ENCODE measurements at regions not wholly inside any gene's neighbourhood (a gene's known extent, or its start where the extent isn't known, plus 50 kb on each side); places are given as distances from the start of the nearest gene placed in this dataset.

DNA sequence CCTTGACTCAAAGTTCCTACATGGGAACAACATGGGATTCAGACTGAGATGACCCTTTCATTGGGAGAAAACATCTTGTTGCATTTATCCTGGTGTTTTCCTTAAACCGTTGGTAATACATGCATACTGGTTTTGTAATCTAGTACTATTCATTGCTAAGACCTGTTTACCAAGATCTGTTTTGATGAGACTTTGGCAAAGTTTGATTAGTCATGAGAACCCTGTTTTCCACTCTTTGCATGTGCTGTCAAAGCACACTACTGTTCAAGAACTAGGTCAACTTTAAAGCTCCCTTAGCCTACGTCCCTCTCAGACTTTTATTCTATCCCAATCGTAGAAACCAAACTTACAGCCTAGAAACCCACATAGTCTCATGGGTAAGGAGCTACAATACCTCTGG is 650.9 kb downstream of the GATA3 start:
- H3K4me3 ChIP-seq (ENCODE audit: low read depth, low read length) = no peak overlapping the region
- H3K27ac ChIP-seq (ENCODE audit: low read depth, low read length) = no peak overlapping the region
- no peaks in the 10 kb centered on the region for H3K27me3 ChIP-seq (ENCODE audit: insufficient read depth, low read length)
- H3K4me1 ChIP-seq (ENCODE audit: control insufficient read depth, insufficient read depth, low read length, unreplicated experiment) = no peaks in the 10 kb centered on the region
- H3K36me3 ChIP-seq (ENCODE audit: insufficient read depth, low read length) = no peaks in the 10 kb centered on the region
- H2AFZ ChIP-seq (ENCODE audit: low read length, unreplicated experiment) = no peak overlapping the region
- no peaks in the 10 kb centered on the region for H3K79me2 ChIP-seq (ENCODE audit: control insufficient read depth, insufficient read depth, low read length, unreplicated experiment)

DNA sequence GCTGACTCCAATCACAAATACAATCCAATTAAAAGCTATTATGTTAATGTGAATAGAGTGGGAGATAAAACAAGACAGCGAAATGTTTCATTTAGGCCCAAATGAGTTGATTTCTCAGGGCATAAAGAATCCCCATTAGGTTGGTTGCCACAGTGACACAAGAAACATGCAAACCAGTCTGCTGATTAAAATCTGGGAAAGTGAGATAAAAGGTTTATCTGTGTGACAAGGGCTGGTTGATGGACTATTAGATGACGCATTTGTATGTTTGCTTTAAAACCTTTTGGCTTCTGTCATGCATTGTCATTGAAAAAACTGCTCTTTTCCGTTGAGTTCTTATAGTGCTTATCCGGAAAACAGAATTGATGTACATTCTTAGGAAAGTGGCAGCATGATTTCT is 658.2 kb downstream of the GATA3 start:
- Histone ChIP-seq H3K4me1 (ENCODE audit: control insufficient read depth, insufficient read depth, low read length, unreplicated experiment) (no peaks in the 10 kb centered on the region), H3K36me3 (ENCODE audit: insufficient read depth, low read length) (no peaks in the 10 kb centered on the region), H3K79me2 (ENCODE audit: control insufficient read depth, insufficient read depth, low read length, unreplicated experiment) (no peaks in the 10 kb centered on the region), H3K27ac (ENCODE audit: low read depth, low read length) (no peak overlapping the region), H3K4me3 (ENCODE audit: low read depth, low read length) (no peak overlapping the region), H3K27me3 (ENCODE audit: insufficient read depth, low read length) (no peaks in the 10 kb centered on the region), H2AFZ (ENCODE audit: low read length, unreplicated experiment) (no peak overlapping the region)

DNA sequence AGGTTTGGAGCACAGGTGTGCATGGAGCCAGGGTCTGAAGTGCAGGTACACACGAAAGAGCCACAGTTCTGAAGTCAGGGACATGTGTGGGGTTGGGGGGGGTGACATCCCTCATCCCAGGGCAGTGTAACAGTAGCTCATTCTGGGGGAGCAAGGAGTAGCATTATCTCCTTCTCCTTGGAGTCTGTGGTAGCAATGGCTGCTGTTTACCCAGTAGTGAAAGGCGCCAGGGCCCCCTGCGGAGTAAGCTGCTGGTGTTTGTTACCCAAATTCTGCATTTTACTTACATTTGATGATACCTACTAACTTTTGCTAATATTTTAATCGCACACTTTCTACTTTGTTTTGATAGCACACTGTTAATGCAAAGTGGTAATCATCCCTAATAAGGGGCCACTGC is 665.5 kb downstream of the GATA3 start:
- H3K27me3 ChIP-seq (ENCODE audit: insufficient read depth, low read length) = no peaks in the 10 kb centered on the region
- no peaks in the 10 kb centered on the region for H3K79me2 ChIP-seq (ENCODE audit: control insufficient read depth, insufficient read depth, low read length, unreplicated experiment)
- H2AFZ ChIP-seq (ENCODE audit: low read length, unreplicated experiment) = no peak overlapping the region
- no peak overlapping the region for H3K4me3 ChIP-seq (ENCODE audit: low read depth, low read length)
- no peak overlapping the region for H3K27ac ChIP-seq (ENCODE audit: low read depth, low read length)
- no peaks in the 10 kb centered on the region for H3K4me1 ChIP-seq (ENCODE audit: control insufficient read depth, insufficient read depth, low read length, unreplicated experiment)
- H3K36me3 ChIP-seq (ENCODE audit: insufficient read depth, low read length) = no peaks in the 10 kb centered on the region

DNA sequence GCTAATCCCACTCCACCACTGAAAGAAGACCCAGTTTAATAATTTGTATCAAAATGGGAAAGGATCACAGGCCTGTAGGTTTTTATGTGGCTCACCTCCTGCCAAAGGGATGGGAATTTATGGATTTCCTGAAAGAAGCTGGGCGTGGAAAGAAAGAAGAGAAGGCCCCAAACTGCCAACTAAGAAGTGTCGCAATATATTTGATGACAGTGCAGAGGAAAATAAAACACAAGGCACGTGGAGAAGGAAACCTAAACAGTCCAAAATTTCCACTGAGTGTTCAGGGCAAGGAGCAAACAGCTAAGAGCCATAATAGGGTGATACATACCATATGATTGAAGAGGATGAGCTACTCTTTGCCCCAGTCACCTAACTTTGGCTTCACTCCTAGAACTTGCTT is 667.2 kb downstream of the GATA3 start:
- Histone ChIP-seq H3K79me2 (ENCODE audit: control insufficient read depth, insufficient read depth, low read length, unreplicated experiment) (no peaks in the 10 kb centered on the region), H3K36me3 (ENCODE audit: insufficient read depth, low read length) (no peaks in the 10 kb centered on the region), H3K4me3 (ENCODE audit: low read depth, low read length) (no peak overlapping the region), H2AFZ (ENCODE audit: low read length, unreplicated experiment) (no peak overlapping the region), H3K4me1 (ENCODE audit: control insufficient read depth, insufficient read depth, low read length, unreplicated experiment) (no peaks in the 10 kb centered on the region), H3K27me3 (ENCODE audit: insufficient read depth, low read length) (no peaks in the 10 kb centered on the region), H3K27ac (ENCODE audit: low read depth, low read length) (no peak overlapping the region)

DNA sequence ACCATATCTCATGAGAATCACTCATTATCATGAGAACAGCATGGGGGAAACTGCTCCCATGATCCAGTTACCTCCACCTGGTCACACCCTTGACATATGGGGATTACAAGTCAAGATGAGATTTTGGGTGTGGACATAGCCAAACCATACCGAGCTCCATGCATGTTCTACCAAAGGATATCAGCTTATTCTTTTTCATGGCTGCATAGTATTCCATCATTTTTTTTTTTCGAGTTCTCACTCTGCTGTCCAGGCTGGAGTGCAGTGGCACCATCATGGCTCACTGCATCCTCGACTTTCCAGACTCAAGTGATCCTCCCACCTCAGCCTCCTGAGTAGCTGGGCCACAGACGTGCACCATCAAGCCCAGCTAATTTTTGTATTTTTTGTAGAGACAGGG is 668.3 kb downstream of the GATA3 start:
- H3K4me1 ChIP-seq (ENCODE audit: control insufficient read depth, insufficient read depth, low read length, unreplicated experiment) = no peaks in the 10 kb centered on the region
- no peaks in the 10 kb centered on the region for H3K36me3 ChIP-seq (ENCODE audit: insufficient read depth, low read length)
- H3K27me3 ChIP-seq (ENCODE audit: insufficient read depth, low read length) = no peaks in the 10 kb centered on the region
- no peak overlapping the region for H3K27ac ChIP-seq (ENCODE audit: low read depth, low read length)
- H3K79me2 ChIP-seq (ENCODE audit: control insufficient read depth, insufficient read depth, low read length, unreplicated experiment) = no peaks in the 10 kb centered on the region
- H3K4me3 ChIP-seq (ENCODE audit: low read depth, low read length) = no peak overlapping the region
- H2AFZ ChIP-seq (ENCODE audit: low read length, unreplicated experiment) = no peak overlapping the region

DNA sequence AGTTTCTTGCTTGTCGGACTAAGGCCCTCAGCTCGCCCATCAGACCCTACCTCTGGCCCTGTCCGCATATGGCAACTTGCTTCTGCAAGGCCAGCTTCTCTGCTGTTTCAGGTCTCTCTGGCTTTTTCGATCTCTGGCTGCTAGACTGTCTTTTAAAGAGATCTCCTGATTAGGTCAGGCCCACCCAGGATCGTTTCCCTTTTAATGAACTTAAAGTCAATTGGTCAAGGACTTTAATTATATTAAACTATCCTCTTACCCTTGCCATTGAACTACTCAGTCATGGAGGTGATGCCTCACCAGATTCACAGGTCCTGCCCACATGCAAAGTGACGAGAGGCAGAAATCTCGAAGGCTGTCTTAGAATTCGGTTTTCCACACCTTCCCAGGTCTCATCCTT is 670.9 kb downstream of the GATA3 start:
- H3K27me3 ChIP-seq (ENCODE audit: insufficient read depth, low read length) = no peaks in the 10 kb centered on the region
- no peak overlapping the region for H2AFZ ChIP-seq (ENCODE audit: low read length, unreplicated experiment)

DNA sequence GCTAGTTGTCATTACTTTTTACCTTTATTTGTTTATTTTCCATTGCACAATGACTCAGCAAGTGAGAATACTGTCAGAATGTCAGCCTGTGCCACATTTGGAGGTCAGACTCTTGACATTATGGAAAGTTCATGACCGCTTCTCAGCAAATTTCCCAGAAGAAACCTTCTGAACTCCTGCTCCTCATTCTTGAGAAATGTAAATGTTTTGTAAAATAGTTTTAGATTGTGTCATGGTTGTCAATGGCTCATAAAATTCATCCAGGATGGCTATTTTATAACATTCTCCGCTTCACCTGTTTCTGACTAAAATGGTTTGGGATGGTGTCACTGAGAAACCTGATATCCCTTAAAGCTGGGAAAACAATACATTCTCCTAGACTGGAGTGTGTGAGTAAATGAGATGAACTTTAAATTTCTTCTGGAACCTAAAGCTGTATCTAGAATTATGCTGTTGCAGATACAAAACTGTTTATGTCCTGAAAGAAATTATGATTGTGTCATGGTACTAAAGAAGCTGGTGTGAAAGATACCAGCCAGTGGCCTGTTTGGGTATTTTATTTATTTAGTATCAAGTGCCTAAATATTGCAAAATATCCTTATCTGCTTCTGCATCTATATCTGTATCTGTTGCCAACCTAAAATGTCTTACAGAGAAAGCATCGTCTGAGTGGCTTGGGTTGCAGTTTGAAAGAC is 671.7 kb downstream of the GATA3 start:
- Histone ChIP-seq H2AFZ (ENCODE audit: low read length, unreplicated experiment) (no peak overlapping the region), H3K4me3 (ENCODE audit: low read depth, low read length) (no peak overlapping the region), H3K79me2 (ENCODE audit: control insufficient read depth, insufficient read depth, low read length, unreplicated experiment) (no peaks in the 10 kb centered on the region), H3K27me3 (ENCODE audit: insufficient read depth, low read length) (no peaks in the 10 kb centered on the region), H3K27ac (ENCODE audit: low read depth, low read length) (no peak overlapping the region), H3K36me3 (ENCODE audit: insufficient read depth, low read length) (no peaks in the 10 kb centered on the region), H3K4me1 (ENCODE audit: control insufficient read depth, insufficient read depth, low read length, unreplicated experiment) (no peaks in the 10 kb centered on the region)

More for the DNA sequence above, 670.9 kb downstream of the GATA3 start:
- no peak overlapping the region for H3K4me3 ChIP-seq (ENCODE audit: low read depth, low read length)
- no peaks in the 10 kb centered on the region for H3K79me2 ChIP-seq (ENCODE audit: control insufficient read depth, insufficient read depth, low read length, unreplicated experiment)
- H3K36me3 ChIP-seq (ENCODE audit: insufficient read depth, low read length) = no peaks in the 10 kb centered on the region
- no peak overlapping the region for H3K27ac ChIP-seq (ENCODE audit: low read depth, low read length)
- no peaks in the 10 kb centered on the region for H3K4me1 ChIP-seq (ENCODE audit: control insufficient read depth, insufficient read depth, low read length, unreplicated experiment)

DNA sequence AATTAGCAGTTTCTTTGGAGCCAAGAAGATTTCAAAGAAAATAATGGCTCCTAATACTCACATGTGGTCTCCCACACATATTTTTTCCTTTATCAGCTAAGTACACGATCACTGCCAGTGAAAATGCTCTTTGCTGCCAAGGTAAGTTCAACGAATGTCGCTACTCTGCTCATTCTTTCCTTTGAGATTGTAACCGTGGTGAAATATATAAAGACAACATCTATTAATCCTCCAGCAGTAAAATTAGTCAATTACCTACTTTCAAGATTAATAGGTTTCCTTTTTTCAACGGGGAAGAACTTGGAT is 672.2 kb downstream of the GATA3 start:
- H2AFZ ChIP-seq (ENCODE audit: low read length, unreplicated experiment) = no peak overlapping the region
- H3K4me1 ChIP-seq (ENCODE audit: control insufficient read depth, insufficient read depth, low read length, unreplicated experiment) = no peaks in the 10 kb centered on the region
- H3K36me3 ChIP-seq (ENCODE audit: insufficient read depth, low read length) = no peaks in the 10 kb centered on the region
- H3K4me3 ChIP-seq (ENCODE audit: low read depth, low read length) = no peak overlapping the region
- H3K27ac ChIP-seq (ENCODE audit: low read depth, low read length) = no peak overlapping the region
- no peaks in the 10 kb centered on the region for H3K27me3 ChIP-seq (ENCODE audit: insufficient read depth, low read length)
- no peaks in the 10 kb centered on the region for H3K79me2 ChIP-seq (ENCODE audit: control insufficient read depth, insufficient read depth, low read length, unreplicated experiment)

DNA sequence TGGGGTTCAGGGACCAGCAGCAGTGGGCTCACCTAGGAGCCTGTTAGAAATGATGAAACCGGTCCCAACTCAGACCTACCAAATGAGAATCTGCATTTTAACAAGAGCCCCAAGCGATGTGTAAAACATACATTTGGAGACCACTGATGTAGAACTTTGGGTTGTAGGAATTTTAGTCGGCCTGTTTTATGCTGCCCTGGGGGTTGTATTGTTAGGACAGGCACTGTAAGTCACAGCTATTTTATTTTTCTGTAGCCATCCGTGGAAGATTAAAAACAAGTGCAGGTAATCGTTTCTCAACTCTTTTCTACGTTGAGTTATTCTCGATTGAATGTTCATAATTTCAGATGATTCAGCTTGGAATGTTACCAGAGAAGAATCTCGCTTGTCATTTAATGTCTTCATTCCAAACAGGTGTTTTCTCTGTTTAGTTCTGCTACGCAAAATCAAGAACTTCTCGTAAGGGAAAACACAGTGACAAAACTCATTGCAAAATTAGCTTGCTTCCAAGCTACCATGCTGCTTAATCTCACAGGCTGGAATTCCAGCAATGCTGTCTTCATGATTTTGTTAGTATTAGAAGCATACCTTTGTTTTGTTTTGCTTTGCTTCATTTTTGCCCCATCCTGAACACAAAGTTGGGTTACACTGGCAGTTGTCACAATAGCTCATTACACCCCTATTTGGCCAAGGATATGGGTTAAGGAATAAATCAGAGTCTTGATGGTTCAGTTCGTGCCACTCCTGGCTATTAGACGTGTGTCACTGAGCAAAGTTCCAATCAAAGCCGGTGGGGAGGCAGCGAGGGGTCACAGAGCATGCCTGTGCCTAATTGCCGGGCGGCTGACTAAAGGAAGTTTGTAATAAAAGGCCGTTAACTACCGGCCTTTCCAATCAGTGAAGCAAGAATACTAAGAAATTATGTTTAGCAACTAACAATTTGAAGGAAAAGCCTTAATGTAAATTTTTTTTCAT is 676.9 kb downstream of the GATA3 start:
- no peaks in the 10 kb centered on the region for H3K27me3 ChIP-seq (ENCODE audit: insufficient read depth, low read length)
- H2AFZ ChIP-seq (ENCODE audit: low read length, unreplicated experiment) = no peak overlapping the region
- H3K36me3 ChIP-seq (ENCODE audit: insufficient read depth, low read length) = no peaks in the 10 kb centered on the region
- no peaks in the 10 kb centered on the region for H3K4me1 ChIP-seq (ENCODE audit: control insufficient read depth, insufficient read depth, low read length, unreplicated experiment)
- no peak overlapping the region for H3K27ac ChIP-seq (ENCODE audit: low read depth, low read length)
- no peaks in the 10 kb centered on the region for H3K79me2 ChIP-seq (ENCODE audit: control insufficient read depth, insufficient read depth, low read length, unreplicated experiment)
- no peak overlapping the region for H3K4me3 ChIP-seq (ENCODE audit: low read depth, low read length)

DNA sequence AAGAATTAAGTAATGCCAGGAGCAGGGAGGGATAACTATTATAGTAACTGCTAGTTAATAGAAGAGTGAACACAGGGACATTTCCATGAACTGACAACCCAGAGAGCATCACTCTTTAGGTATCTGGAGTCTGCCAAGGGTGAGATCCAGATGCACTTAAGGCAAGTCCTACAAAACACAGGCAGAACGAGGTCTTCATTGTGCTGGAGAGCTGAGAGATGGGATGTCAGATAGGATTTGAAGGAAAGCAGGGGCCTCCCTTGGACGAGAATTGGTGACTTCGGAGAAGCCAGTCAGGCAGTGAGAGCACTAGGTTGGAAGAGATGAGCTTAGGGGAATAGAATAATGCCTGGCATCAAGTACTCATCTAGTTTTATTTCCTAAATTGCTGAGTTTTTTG is 684.5 kb downstream of the GATA3 start:
- Histone ChIP-seq H2AFZ (ENCODE audit: low read length, unreplicated experiment) (no peak overlapping the region), H3K36me3 (ENCODE audit: insufficient read depth, low read length) (no peaks in the 10 kb centered on the region), H3K27ac (ENCODE audit: low read depth, low read length) (no peak overlapping the region), H3K79me2 (ENCODE audit: control insufficient read depth, insufficient read depth, low read length, unreplicated experiment) (no peaks in the 10 kb centered on the region), H3K27me3 (ENCODE audit: insufficient read depth, low read length) (no peaks in the 10 kb centered on the region), H3K4me3 (ENCODE audit: low read depth, low read length) (no peak overlapping the region), H3K4me1 (ENCODE audit: control insufficient read depth, insufficient read depth, low read length, unreplicated experiment) (no peaks in the 10 kb centered on the region)
